HG02870 (cell line): ENCODE measurements at regions not wholly inside any gene's neighbourhood (a gene's known extent, or its start where the extent isn't known, plus 50 kb on each side); places are given as distances from the start of the nearest gene placed in this dataset.

Source experiments
- ATAC-seq: cut with Tn5 transposase; IDR thresholded peaks from one replicate; pipeline ENCODE4 v1.9.1; 2021; ENCODE audit warnings: mild to moderate bottlenecking, moderate library complexity; ENCODE audit not compliant: unreplicated experiment

DNA sequence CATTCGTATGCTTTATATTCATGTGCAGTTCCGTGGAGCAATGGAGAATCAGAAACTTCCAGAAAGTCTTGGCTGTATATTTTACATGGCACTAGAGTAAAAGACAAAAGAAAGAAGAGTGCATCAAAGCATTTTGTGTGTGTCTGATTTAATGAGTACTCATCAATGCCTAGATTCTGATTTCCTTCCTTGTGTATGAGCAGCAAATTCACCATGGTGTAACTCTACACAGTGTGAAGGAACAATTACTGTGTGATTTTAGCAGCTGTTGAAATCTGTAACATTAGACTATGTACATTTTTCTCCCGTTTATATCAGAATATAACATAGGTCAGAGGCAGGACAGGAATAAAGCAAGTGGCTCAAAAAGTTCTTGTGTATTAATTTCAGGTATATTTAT is 102.0 kb upstream of the TSC22D2 start:
- ATAC-seq, result no peak

DNA sequence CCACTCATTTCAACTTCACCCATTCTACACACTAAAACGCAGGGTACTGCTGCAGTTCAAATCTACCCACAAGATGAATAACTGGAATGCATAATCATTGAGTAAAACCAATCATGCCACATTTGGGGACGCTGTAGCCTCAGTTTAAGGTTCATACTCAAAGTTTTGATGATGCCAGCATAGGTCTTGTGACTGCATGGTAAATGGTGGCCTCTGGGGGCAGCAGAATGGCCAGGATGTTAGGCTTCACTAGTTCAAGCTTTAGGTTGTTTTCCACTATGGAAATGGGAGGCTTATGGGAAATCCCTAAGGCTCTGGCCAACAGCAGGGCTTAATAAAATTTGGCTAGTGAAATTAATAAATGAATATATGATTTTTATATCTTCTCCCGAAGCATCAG is 104.3 kb upstream of the TSC22D2 start:
- ATAC-seq, result no peak

GRCh38 chr3:150302246-150302645 is 105.9 kb upstream of the TSC22D2 start:
- no peak for ATAC-seq

- no peak for ATAC-seq
Measured at GRCh38 chr3:150300852-150301517, 107.1 kb upstream of the TSC22D2 start.

- ATAC-seq, result no peak
Measured at GRCh38 chr3:150300388-150300787, 107.7 kb upstream of the TSC22D2 start.

DNA sequence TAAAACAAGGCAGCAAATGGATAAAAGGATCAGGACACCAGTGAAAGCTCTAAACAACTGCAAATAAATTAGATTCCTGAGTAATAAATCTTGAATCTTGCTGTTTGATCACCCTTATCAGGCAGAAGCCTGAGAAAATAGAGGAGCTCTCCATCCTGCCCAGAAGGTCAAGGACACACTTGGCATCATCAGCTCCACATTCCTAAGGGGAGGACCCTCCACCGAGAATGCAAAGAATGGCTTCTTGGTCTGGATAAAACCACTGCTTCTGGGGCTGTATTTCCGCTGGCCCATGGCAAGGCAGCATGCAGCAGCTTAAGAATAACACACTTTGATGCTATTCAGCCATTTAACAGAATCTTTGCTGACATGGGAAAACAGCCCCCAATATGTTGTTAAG is 108.9 kb upstream of the TSC22D2 start:
- ATAC-seq, result no peak

DNA sequence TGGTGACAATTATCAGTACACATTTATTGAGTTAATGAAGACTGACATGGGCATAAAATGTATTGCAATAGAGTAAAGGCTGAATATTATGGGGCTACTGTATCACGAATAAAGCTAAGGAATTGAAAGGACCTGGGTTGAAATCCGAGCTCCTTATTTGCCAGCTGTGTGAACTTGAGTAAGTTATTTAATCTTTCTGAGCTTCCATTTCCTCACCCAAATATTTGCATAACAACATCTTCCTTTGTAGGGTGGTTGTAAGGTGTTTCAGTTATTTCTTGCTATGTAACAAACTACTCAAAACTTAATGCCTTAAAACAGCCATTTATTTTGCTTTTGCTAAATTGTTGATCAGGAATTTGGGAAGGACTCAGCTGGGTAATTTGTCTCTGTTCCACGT is 111.1 kb upstream of the TSC22D2 start:
- ATAC-seq, result no peak

GRCh38 chr3:150296123-150296735 is 111.9 kb upstream of the TSC22D2 start:
- ATAC-seq, result no peak

DNA sequence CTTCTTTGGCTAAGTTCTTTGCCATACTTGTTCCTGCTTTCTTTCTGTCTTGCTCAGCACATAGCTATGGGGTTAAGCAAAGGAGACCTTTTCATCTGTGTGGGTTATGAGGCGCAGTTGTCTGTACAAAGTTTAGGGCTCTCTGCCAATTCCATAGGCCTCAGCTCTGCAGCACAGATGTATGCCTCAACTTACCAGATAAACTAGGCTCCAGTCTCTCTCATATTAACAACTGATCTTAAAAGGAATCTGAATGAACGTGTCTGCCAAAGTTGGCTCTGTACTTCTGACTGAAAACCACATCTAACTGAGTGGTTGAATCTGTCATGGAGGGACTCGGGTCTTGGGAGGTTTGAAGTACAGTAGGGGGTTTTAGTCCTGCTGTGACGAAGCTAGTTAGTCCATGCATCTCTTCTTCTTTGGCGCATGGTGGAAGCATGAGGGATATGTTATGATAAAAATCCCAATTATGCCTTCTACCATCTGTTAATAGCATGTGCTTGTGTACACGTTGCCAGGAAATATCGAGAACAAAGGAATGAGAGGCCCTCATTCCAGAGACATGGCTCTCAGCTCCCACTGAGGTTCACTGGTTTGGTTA is 114.6 kb upstream of the TSC22D2 start:
- ATAC-seq, result no peak

GRCh38 chr3:150292891-150293290 is 115.2 kb upstream of the TSC22D2 start:
- ATAC-seq, result no peak

DNA sequence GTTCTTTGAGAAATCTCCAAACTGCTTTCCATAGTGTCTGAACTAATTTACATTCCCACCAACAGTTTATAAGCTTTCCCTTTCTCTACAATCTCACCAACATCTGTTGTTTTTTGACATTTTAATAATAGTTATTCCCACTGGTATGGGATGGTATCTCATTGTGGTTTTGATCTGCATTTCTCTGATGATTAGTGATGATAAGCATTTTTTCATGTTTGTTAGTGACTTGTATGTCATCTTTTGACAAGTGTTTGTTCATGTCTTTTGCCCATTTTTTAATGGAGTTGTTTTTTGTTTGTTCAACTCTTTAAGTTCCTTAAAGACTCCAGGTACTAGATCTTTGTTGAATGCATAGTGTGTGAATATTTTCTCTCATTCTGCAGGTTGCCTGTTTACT is 116.6 kb upstream of the TSC22D2 start:
- ATAC-seq, result no peak

GRCh38 chr3:150286390-150287147 is 121.5 kb upstream of the TSC22D2 start:
- no peak for ATAC-seq

DNA sequence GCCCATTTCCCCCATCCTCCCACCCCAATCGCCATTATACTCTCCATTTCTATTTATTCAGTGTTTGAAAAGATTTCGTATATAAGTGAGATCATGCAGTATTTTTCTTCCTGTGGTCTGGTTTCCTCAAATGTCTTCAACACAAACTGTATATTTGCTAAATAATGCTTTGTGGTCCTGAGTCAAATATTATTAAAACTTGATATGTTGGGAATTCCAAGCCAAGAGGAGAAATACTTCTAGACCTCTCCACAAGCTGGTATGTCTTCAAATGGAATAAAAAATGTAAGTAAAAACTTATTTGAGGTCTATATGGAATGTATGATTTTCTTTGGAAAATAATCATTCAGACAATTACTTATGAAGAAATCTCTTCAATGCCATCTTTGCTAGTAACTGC is 122.5 kb upstream of the TSC22D2 start:
- ATAC-seq, result no peak

GRCh38 chr3:150278843-150279381 is 129.2 kb upstream of the TSC22D2 start:
- no peak for ATAC-seq

- ATAC-seq, result no peak
Measured at GRCh38 chr3:150278195-150278594, 129.9 kb upstream of the TSC22D2 start.

GRCh38 chr3:150277444-150277843 is 130.7 kb upstream of the TSC22D2 start:
- ATAC-seq, result no peak

DNA sequence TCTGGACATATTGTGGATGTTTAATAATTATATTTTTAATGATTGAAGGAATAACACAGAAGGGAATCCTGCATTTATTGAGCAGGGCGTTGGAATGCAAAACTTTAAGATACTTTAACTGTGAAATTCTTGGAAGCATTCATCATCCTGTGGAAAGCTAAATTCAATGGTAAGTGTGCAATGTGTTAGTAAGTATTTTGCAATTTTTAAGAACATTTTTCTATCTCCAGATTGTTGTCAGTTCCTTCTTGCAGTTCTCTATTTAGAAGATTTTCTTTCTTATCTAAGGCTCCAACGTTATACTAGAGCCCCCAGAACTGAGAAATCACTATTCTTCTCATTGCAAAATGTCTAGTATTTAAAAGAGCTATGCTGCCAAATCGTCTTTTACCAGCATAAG is 132.2 kb upstream of the TSC22D2 start:
- no peak for ATAC-seq

GRCh38 chr3:150274372-150274771 is 133.7 kb upstream of the TSC22D2 start:
- ATAC-seq, result no peak

- ATAC-seq, result no peak
Measured at GRCh38 chr3:150273396-150273795, 134.7 kb upstream of the TSC22D2 start.

- no peak for ATAC-seq
Measured at GRCh38 chr3:150271591-150271960, 136.5 kb upstream of the TSC22D2 start.

GRCh38 chr3:150270883-150271590 is 137.1 kb upstream of the TSC22D2 start:
- ATAC-seq, result no peak
